Ecto neural progenitor cell (in vitro differentiated cells): ENCODE measurements at regions not wholly inside any gene's neighbourhood (a gene's known extent, or its start where the extent isn't known, plus 50 kb on each side); places are given as distances from the start of the nearest gene placed in this dataset.

ENCODE experiments used
- DNase-seq: peaks from one replicate; pipeline ENCODE4 v3.0.0-alpha.2; 2018; ENCODE audit warnings: low spot score

- DNase-seq, result no peak
These were observed 237.0 kb upstream of the CEP162 start for GRCh38 chr6:84464471-84464870.

- no peak for DNase-seq
These were observed 235.3 kb upstream of the CEP162 start for GRCh38 chr6:84462698-84463097.

- no peak for DNase-seq
These were observed 234.0 kb upstream of the CEP162 start for GRCh38 chr6:84461461-84461860.

GRCh38 chr6:84460491-84460890 is 233.0 kb upstream of the CEP162 start:
- no peak for DNase-seq

GRCh38 chr6:84459401-84459800 is 232.0 kb upstream of the CEP162 start:
- DNase-seq, result no peak

GRCh38 chr6:84458271-84458670 is 230.8 kb upstream of the CEP162 start:
- DNase-seq, result no peak

GRCh38 chr6:84457276-84457675 is 229.8 kb upstream of the CEP162 start:
- no peak for DNase-seq

- DNase-seq, result no peak
These were observed 229.4 kb upstream of the CEP162 start for GRCh38 chr6:84456803-84457202.

- no peak for DNase-seq
These were observed 228.1 kb upstream of the CEP162 start for GRCh38 chr6:84455511-84456029.

- no peak for DNase-seq
These were observed 226.1 kb upstream of the CEP162 start for GRCh38 chr6:84453499-84453898.

- DNase-seq, result no peak
These were observed 222.6 kb upstream of the CEP162 start for GRCh38 chr6:84450018-84450417.

GRCh38 chr6:84449220-84449619 is 221.8 kb upstream of the CEP162 start:
- no peak for DNase-seq

GRCh38 chr6:84448331-84448730 is 220.9 kb upstream of the CEP162 start:
- DNase-seq, result no peak

GRCh38 chr6:84447651-84448050 is 220.2 kb upstream of the CEP162 start:
- no peak for DNase-seq

GRCh38 chr6:84445068-84445467 is 217.6 kb upstream of the CEP162 start:
- DNase-seq, result no peak

- DNase-seq, result no peak
These were observed 214.8 kb upstream of the CEP162 start for GRCh38 chr6:84442208-84442607.

GRCh38 chr6:84441456-84441855 is 214.0 kb upstream of the CEP162 start:
- no peak for DNase-seq

GRCh38 chr6:84434550-84434949 is 207.1 kb upstream of the CEP162 start:
- no peak for DNase-seq

- no peak for DNase-seq
These were observed 205.2 kb upstream of the CEP162 start for GRCh38 chr6:84432619-84433018.

GRCh38 chr6:84428300-84428907 is 201.0 kb upstream of the CEP162 start:
- DNase-seq, result peak; percentile 59

- DNase-seq, result no peak
These were observed 198.7 kb upstream of the CEP162 start for GRCh38 chr6:84425971-84426705.

- no peak for DNase-seq
These were observed 197.5 kb upstream of the CEP162 start for GRCh38 chr6:84424956-84425355.

- peak; percentile 84 for DNase-seq
These were observed 195.0 kb upstream of the CEP162 start for GRCh38 chr6:84422380-84422968.
